B cell (primary cell): ENCODE measurements at regions not wholly inside any gene's neighbourhood (a gene's known extent, or its start where the extent isn't known, plus 50 kb on each side); places are given as distances from the start of the nearest gene placed in this dataset.
"Not testable (repeated sequence)": the region's sequence is repeated elsewhere in the genome, so short reads cannot be mapped to it uniquely, and the experiment has no call there.

Experiments
- ATAC-seq: fragments of 200-7000 bp; cut with Tn5 transposase; one replicate; pipeline ENCODE4 v1.10.0; 2021; ENCODE audit warnings: low read depth, mild to moderate bottlenecking, moderate number of reproducible peaks, moderate library complexity
- CTCF ChIA-PET: fragments of 350-600 bp; sonication (Branson Sonifier 250); formaldehyde crosslinking; loops from one replicate; lab custom pipeline; 2021; ENCODE audit warnings: antibody characterized with exemption, inconsistent platforms; lab: Charles Lee
- POLR2A ChIA-PET: fragments of 350-600 bp; sonication (Branson Sonifier 250); formaldehyde crosslinking; loops from one replicate; lab custom pipeline; 2021; ENCODE audit warnings: antibody characterized with exemption; lab: Charles Lee
- DNase-seq: peaks from one replicate; pipeline ENCODE4 v3.0.0; 2013
- H2AFZ ChIP-seq: 2 replicates; pipeline ENCODE4 v1.6.1; 2012; ENCODE audit warnings: mild to moderate bottlenecking, low read depth, low read length; ENCODE audit not compliant: insufficient read depth, poor library complexity, severe bottlenecking
- H3K27ac ChIP-seq, 2 donors: 1 replicate in 1 of 2; 2 replicates in 1 of 2; pipeline ENCODE4 v1.5.1; 2012 to 2013; ENCODE audit warnings: low read length in 2 of 2, mild to moderate bottlenecking in 2 of 2, moderate library complexity in 1 of 2
- H3K27me3 ChIP-seq, 4 experiments: fragments of 200-600 bp in 1 of 4; sonication (generic) in 1 of 4; replicated peaks in 1 of 4; 1 replicate in 2 of 4; 2 replicates in 2 of 4; pipeline versions ENCODE4 v1.6.1 to v1.7.0; 2013 to 2016; ENCODE audit warnings: low read length in 3 of 4, mild to moderate bottlenecking in 2 of 4, mixed read lengths in 1 of 4, moderate library complexity in 1 of 4; ENCODE audit not compliant: insufficient read depth in 4 of 4, control insufficient read depth in 3 of 4; ENCODE audit errors: control extremely low read depth in 1 of 4
- H3K36me3 ChIP-seq, 2 experiments: replicated peaks in 1 of 2; 1 replicate in 1 of 2; 2 replicates in 1 of 2; pipeline versions ENCODE4 v1.6.1 to v1.7.1; 2013; ENCODE audit warnings: low read length in 1 of 2; ENCODE audit not compliant: insufficient read depth in 2 of 2, control insufficient read depth in 1 of 2; ENCODE audit errors: control extremely low read depth in 1 of 2, extremely low read depth in 1 of 2
- H3K4me1 ChIP-seq, 2 donors: fragments of 200-600 bp in 1 of 2; sonication (generic) in 1 of 2; 1 replicate in 1 of 2; 2 replicates in 1 of 2; pipeline versions ENCODE4 v1.5.1 to v1.6.1; 2013 to 2017; ENCODE audit warnings: low read length in 2 of 2; ENCODE audit not compliant: control insufficient read depth in 2 of 2, insufficient read depth in 2 of 2
- H3K4me2 ChIP-seq: replicated peaks from 2 replicates; pipeline ENCODE3; 2012; ENCODE audit warnings: mild to moderate bottlenecking, low read depth, low read length; ENCODE audit not compliant: poor library complexity, severe bottlenecking
- H3K4me3 ChIP-seq, 5 experiments: fragments of 200-600 bp in 1 of 5; sonication (generic) in 1 of 5; 1 replicate in 3 of 5; 2 replicates in 2 of 5; pipeline versions ENCODE4 v1.5.1 to v1.7.0; 2011 to 2016; ENCODE audit warnings: low read length in 4 of 5, mild to moderate bottlenecking in 4 of 5, low read depth in 2 of 5, control low read depth in 1 of 5, moderate library complexity in 1 of 5; ENCODE audit not compliant: insufficient read depth in 1 of 5; ENCODE audit errors: control extremely low read depth in 1 of 5, extremely low read depth in 1 of 5
- H3K79me2 ChIP-seq: fragments of 200-600 bp; sonication (generic); one replicate; pipeline ENCODE4 v1.6.0; 2016; ENCODE audit warnings: low read length; ENCODE audit not compliant: control insufficient read depth, insufficient read depth
- H3K9ac ChIP-seq: fragments of 200-600 bp; sonication (generic); 2 replicates; pipeline ENCODE4 v1.6.1; 2017; ENCODE audit warnings: mild to moderate bottlenecking, low read length, moderate library complexity
- H3K9me3 ChIP-seq, 3 donors: one replicate each; pipeline versions ENCODE4 v1.6.1 to v1.7.1; 2013; ENCODE audit warnings: low read length in 2 of 3; ENCODE audit not compliant: control insufficient read depth in 2 of 3, insufficient read depth in 1 of 3; ENCODE audit errors: control extremely low read depth in 1 of 3
- H4K20me1 ChIP-seq: 2 replicates; pipeline ENCODE4 v1.6.0; 2012; ENCODE audit warnings: mild to moderate bottlenecking, low read length; ENCODE audit not compliant: insufficient read depth, control insufficient read depth, poor library complexity, severe bottlenecking
- H3K27ac Mint-ChIP-seq: one replicate; pipeline ENCODE4 v1.8.0; 2021; ENCODE audit warnings: mixed read lengths
- H3K27me3 Mint-ChIP-seq: one replicate; pipeline ENCODE4 v1.8.0; 2021; ENCODE audit warnings: mixed read lengths
- H3K4me1 Mint-ChIP-seq: one replicate; pipeline ENCODE4 v1.8.0; 2021; ENCODE audit warnings: mixed read lengths
- H3K4me3 Mint-ChIP-seq: one replicate; pipeline ENCODE4 v1.8.0; 2021; ENCODE audit warnings: mixed read lengths
- H3K9me3 Mint-ChIP-seq: one replicate; pipeline ENCODE4 v1.8.0; 2022; ENCODE audit warnings: mixed read lengths; ENCODE audit not compliant: insufficient read depth
- EZH2 ChIP-seq: IDR thresholded peaks from 2 replicates; pipeline ENCODE4 v1.6.1; 2012; ENCODE audit warnings: borderline replicate concordance, low read depth, mild to moderate bottlenecking, moderate library complexity, low read length; ENCODE audit not compliant: insufficient read depth, poor library complexity, severe bottlenecking
- WGBS: methylation state at CpG from one replicate; pipeline ENCODE4 v1.1.5; 2013; ENCODE audit warnings: missing lambda C conversion rate; ENCODE audit not compliant: insufficient coverage; 5-methylcytosine and 5-hydroxymethylcytosine counted together
- intact Hi-C: fragments of 100-400 bp; cut with micrococcal nuclease; formaldehyde crosslinking; loops from one replicate; pipeline ENCODE4 v1.10.0; 2022
- TF ChIP-seq, protein P1 (sequence below): fragments of 200-600 bp; IDR thresholded peaks from one replicate; pipeline ENCODE4 v1.8.0; 2022; ENCODE audit warnings: antibody characterized with exemption, mild to moderate bottlenecking

DNA sequence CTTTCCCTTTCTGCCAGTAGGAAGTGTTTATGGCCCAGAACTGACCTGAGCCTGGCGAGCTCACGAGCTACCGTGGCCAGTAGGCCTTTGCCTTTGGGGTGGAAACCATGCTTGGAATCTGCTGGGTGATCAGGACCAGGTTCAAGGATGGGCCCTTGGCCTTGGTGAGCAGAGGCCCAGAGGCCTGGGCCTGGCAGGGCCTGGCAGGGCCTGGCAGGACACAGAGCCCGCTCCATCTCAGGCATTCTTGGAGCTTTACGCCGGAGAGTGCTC lies 184.8 kb upstream of the RTL1 start:
- no peaks in the 10 kb centered on the region for H3K4me1 Mint-ChIP-seq
- H3K4me3 Mint-ChIP-seq, result no peak overlapping the region
- H3K27ac Mint-ChIP-seq, result no peak overlapping the region
- no peaks in the 10 kb centered on the region for H3K4me1 ChIP-seq
- peaks cover 3% of the 10 kb centered on the region for H3K9me3 Mint-ChIP-seq
- intact Hi-C loops, result no loop called here
- no peaks in the 10 kb centered on the region for H3K27me3 ChIP-seq
- H3K9me3 ChIP-seq, result peaks cover 0 to 27% (median 0%) of the 10 kb centered on the region in 3 donors
- peaks cover 7% of the 10 kb centered on the region for H3K27me3 Mint-ChIP-seq
- WGBS, result 96% methylated on average over 6 of the region's 6 CpGs
- H3K36me3 ChIP-seq, result no peaks in the 10 kb centered on the region
- H4K20me1 ChIP-seq, result no peaks in the 10 kb centered on the region
- no peak overlapping the region for H3K9ac ChIP-seq
- H3K27ac ChIP-seq, result no peak overlapping the region
- no peak overlapping the region for H3K4me3 ChIP-seq
- H2AFZ ChIP-seq, result no peak overlapping the region
- no peak overlapping the region for H3K4me2 ChIP-seq
- ChIA-PET CTCF (no interaction called here), POLR2A (no interaction called here)
- TF ChIP-seq, protein P1, sequence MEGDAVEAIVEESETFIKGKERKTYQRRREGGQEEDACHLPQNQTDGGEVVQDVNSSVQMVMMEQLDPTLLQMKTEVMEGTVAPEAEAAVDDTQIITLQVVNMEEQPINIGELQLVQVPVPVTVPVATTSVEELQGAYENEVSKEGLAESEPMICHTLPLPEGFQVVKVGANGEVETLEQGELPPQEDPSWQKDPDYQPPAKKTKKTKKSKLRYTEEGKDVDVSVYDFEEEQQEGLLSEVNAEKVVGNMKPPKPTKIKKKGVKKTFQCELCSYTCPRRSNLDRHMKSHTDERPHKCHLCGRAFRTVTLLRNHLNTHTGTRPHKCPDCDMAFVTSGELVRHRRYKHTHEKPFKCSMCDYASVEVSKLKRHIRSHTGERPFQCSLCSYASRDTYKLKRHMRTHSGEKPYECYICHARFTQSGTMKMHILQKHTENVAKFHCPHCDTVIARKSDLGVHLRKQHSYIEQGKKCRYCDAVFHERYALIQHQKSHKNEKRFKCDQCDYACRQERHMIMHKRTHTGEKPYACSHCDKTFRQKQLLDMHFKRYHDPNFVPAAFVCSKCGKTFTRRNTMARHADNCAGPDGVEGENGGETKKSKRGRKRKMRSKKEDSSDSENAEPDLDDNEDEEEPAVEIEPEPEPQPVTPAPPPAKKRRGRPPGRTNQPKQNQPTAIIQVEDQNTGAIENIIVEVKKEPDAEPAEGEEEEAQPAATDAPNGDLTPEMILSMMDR, result no peak
- no peak for TF ChIP-seq EZH2
- ATAC-seq (no peak), DNase-seq (no peak)
- H3K79me2 ChIP-seq, result no peaks in the 10 kb centered on the region

DNA sequence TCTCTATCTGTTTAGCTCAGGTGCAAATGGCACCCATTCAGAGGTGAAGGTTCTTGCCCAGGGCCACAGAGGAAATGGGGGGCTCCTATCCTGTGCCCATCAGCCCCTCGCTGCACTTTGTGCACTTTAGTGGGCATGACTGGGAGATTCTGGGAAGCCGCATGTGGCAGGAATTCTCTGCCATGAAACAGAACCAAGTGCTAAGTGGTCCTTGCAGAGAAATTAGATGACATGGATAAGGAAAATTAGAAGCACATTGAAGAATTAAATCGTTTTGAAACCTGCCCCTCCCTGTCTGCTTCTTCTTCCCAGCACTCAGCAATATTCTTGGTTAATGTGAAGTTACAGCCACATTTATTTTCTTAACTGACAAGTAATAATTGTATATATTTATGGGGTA lies 185.2 kb upstream of the RTL1 start:
- ATAC-seq, result no peak
- H4K20me1 ChIP-seq, result no peaks in the 10 kb centered on the region
- no peak overlapping the region for H3K4me2 ChIP-seq
- H3K27me3 ChIP-seq, result no peaks in the 10 kb centered on the region
- TF ChIP-seq, protein P1, result no peak
- no peak for TF ChIP-seq EZH2
- ChIA-PET CTCF (no interaction called here), POLR2A (no interaction called here)
- WGBS, result 94% methylated on average over 2 of the region's 3 CpGs
- Mint-ChIP-seq H3K27ac (no peak overlapping the region), H3K4me1 (no peaks in the 10 kb centered on the region), H3K4me3 (no peak overlapping the region), H3K9me3 (peaks cover 3% of the 10 kb centered on the region), H3K27me3 (peaks cover 7% of the 10 kb centered on the region)
- H3K79me2 ChIP-seq, result no peaks in the 10 kb centered on the region
- DNase-seq, result no peak
- H3K36me3 ChIP-seq, result no peaks in the 10 kb centered on the region
- H3K4me3 ChIP-seq, result no peak overlapping the region
- intact Hi-C loops, result no loop called here
- no peak overlapping the region for H3K27ac ChIP-seq
- H2AFZ ChIP-seq, result no peak overlapping the region
- no peak overlapping the region for H3K9ac ChIP-seq
- peaks cover 0 to 23% (median 0%) of the 10 kb centered on the region in 3 donors for H3K9me3 ChIP-seq
- no peaks in the 10 kb centered on the region for H3K4me1 ChIP-seq

DNA sequence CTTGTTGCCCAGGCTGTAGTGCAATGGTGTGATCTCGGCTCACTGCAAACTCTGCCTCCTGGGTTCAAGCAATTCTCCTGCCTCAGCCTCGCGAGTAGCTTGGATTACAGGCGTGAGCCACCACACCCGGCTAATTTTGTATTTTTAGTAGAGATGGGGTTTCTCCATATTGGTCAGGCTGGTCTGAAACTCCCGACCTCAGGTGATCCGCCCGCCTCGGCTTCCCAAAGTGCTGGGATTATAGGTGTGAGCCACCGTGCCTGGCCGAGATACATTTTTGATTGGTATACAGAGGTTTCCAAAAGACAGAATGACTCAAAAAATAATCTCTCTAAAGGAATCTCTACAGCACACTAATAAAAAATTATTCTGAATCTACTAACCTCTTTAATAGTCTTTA lies 187.0 kb upstream of the RTL1 start:
- H3K4me2 ChIP-seq, CTCF ChIA-PET, intact Hi-C loops: not testable (repeated sequence)

More for the DNA sequence above, 187.0 kb upstream of the RTL1 start:
- H3K4me3 Mint-ChIP-seq, H4K20me1 ChIP-seq, H3K27me3 Mint-ChIP-seq, H3K27me3 ChIP-seq, H3K79me2 ChIP-seq, H2AFZ ChIP-seq, H3K27ac ChIP-seq, POLR2A ChIA-PET, H3K27ac Mint-ChIP-seq, H3K9ac ChIP-seq, ATAC-seq, H3K9me3 Mint-ChIP-seq, DNase-seq, H3K4me1 ChIP-seq, H3K36me3 ChIP-seq, H3K4me3 ChIP-seq, H3K4me1 Mint-ChIP-seq: not testable (repeated sequence)
- H3K9me3 ChIP-seq, result peaks cover 0 to 17% (median 0%) of the 10 kb centered on the region in 3 donors
- 92% methylated on average over 9 of the region's 11 CpGs for WGBS
